ENCODE measurements at regions not wholly inside any gene's neighbourhood (a gene's known extent, or its start where the extent isn't known, plus 50 kb on each side); places are given as distances from the start of the nearest gene placed in this dataset.

GRCh38 chr1:73782901-73783300 is 415.1 kb downstream of the LRRIQ3 start:
- no peak for TF ChIP-seq CTCF (IDR thresholded peaks at IDR 0.05)
- H3K36me3 Mint-ChIP-seq (ENCODE audit: low read depth) = no peaks in the 10 kb centered on the region
- H3K27ac Mint-ChIP-seq = no peak overlapping the region
- H3K4me1 Mint-ChIP-seq = peaks cover 5% of the 10 kb centered on the region
- no peak overlapping the region for H3K4me3 Mint-ChIP-seq
- no peaks in the 10 kb centered on the region for H3K9me3 Mint-ChIP-seq
- no peak for DNase-seq
- H3K27me3 Mint-ChIP-seq (ENCODE audit: low read depth, poor library complexity) = peaks cover 3% of the 10 kb centered on the region

- Mint-ChIP-seq H3K27ac (no peak overlapping the region), H3K36me3 (ENCODE audit: low read depth) (no peaks in the 10 kb centered on the region), H3K9me3 (no peaks in the 10 kb centered on the region), H3K4me3 (no peak overlapping the region), H3K27me3 (ENCODE audit: low read depth, poor library complexity) (peaks cover 3% of the 10 kb centered on the region), H3K4me1 (peaks cover 5% of the 10 kb centered on the region)
- DNase-seq = no peak
- TF ChIP-seq CTCF (IDR thresholded peaks at IDR 0.05) = no peak
These were observed 416.7 kb downstream of the LRRIQ3 start for GRCh38 chr1:73781251-73781650.

- peaks cover 3% of the 10 kb centered on the region for H3K4me1 Mint-ChIP-seq
- H3K27ac Mint-ChIP-seq = no peak overlapping the region
- no peak overlapping the region for H3K4me3 Mint-ChIP-seq
- no peak for TF ChIP-seq CTCF (IDR thresholded peaks at IDR 0.05)
- no peaks in the 10 kb centered on the region for H3K9me3 Mint-ChIP-seq
- H3K36me3 Mint-ChIP-seq (ENCODE audit: low read depth) = no peaks in the 10 kb centered on the region
- H3K27me3 Mint-ChIP-seq (ENCODE audit: low read depth, poor library complexity) = peaks cover 3% of the 10 kb centered on the region
- DNase-seq = no peak
These were observed 419.5 kb downstream of the LRRIQ3 start for GRCh38 chr1:73778471-73778870.

- no peak overlapping the region for H3K4me3 Mint-ChIP-seq
- no peaks in the 10 kb centered on the region for H3K4me1 Mint-ChIP-seq
- no peak for TF ChIP-seq CTCF (IDR thresholded peaks at IDR 0.05)
- DNase-seq = no peak
- no peak overlapping the region for H3K27ac Mint-ChIP-seq
- H3K36me3 Mint-ChIP-seq (ENCODE audit: low read depth) = no peaks in the 10 kb centered on the region
- peaks cover 3% of the 10 kb centered on the region for H3K27me3 Mint-ChIP-seq (ENCODE audit: low read depth, poor library complexity)
- H3K9me3 Mint-ChIP-seq = no peaks in the 10 kb centered on the region
These were observed 422.1 kb downstream of the LRRIQ3 start for GRCh38 chr1:73775896-73776295.

GRCh38 chr1:73772941-73773340 is 425.0 kb downstream of the LRRIQ3 start:
- Mint-ChIP-seq H3K4me1 (no peaks in the 10 kb centered on the region), H3K36me3 (ENCODE audit: low read depth) (no peaks in the 10 kb centered on the region), H3K27ac (no peak overlapping the region), H3K9me3 (no peaks in the 10 kb centered on the region), H3K4me3 (no peak overlapping the region), H3K27me3 (ENCODE audit: low read depth, poor library complexity) (no peaks in the 10 kb centered on the region)
- no peak for TF ChIP-seq CTCF (IDR thresholded peaks at IDR 0.05)
- DNase-seq = no peak

- H3K27me3 Mint-ChIP-seq (ENCODE audit: low read depth, poor library complexity) = no peaks in the 10 kb centered on the region
- H3K4me1 Mint-ChIP-seq = no peaks in the 10 kb centered on the region
- DNase-seq = no peak
- no peak for TF ChIP-seq CTCF (IDR thresholded peaks at IDR 0.05)
- H3K27ac Mint-ChIP-seq = no peak overlapping the region
- H3K4me3 Mint-ChIP-seq = no peak overlapping the region
- H3K36me3 Mint-ChIP-seq (ENCODE audit: low read depth) = no peaks in the 10 kb centered on the region
- H3K9me3 Mint-ChIP-seq = no peaks in the 10 kb centered on the region
These were observed 426.6 kb downstream of the LRRIQ3 start for GRCh38 chr1:73771396-73771795.

Measured in nephron progenitor cell (in vitro differentiated cells).